Prostate gland (tissue), 2 donors: ENCODE measurements at regions not wholly inside any gene's neighbourhood (a gene's known extent, or its start where the extent isn't known, plus 50 kb on each side); places are given as distances from the start of the nearest gene placed in this dataset.

Source experiments
- CTCF ChIP-seq, 4 experiments: fragments of 200-600 bp in 2 of 4; fragments of 450-650 bp in 2 of 4; sonication (generic) in 2 of 4; IDR thresholded peaks; 1 replicate in 3 of 4; 2 replicates in 1 of 4; pipeline ENCODE4 v1.5.1; 2016 to 2019; ENCODE audit warnings: antibody characterized with exemption in 4 of 4, mild to moderate bottlenecking in 2 of 4, moderate library complexity in 2 of 4
- POLR2A ChIP-seq: fragments of 450-650 bp; IDR thresholded peaks from one replicate; pipeline ENCODE4 v1.6.1; 2016; ENCODE audit warnings: antibody characterized with exemption, mild to moderate bottlenecking
- POLR2AphosphoS5 ChIP-seq: sonication (generic); formaldehyde crosslinking; IDR thresholded peaks from one replicate; pipeline ENCODE4 v1.6.1; 2017; ENCODE audit warnings: antibody characterized with exemption

DNA sequence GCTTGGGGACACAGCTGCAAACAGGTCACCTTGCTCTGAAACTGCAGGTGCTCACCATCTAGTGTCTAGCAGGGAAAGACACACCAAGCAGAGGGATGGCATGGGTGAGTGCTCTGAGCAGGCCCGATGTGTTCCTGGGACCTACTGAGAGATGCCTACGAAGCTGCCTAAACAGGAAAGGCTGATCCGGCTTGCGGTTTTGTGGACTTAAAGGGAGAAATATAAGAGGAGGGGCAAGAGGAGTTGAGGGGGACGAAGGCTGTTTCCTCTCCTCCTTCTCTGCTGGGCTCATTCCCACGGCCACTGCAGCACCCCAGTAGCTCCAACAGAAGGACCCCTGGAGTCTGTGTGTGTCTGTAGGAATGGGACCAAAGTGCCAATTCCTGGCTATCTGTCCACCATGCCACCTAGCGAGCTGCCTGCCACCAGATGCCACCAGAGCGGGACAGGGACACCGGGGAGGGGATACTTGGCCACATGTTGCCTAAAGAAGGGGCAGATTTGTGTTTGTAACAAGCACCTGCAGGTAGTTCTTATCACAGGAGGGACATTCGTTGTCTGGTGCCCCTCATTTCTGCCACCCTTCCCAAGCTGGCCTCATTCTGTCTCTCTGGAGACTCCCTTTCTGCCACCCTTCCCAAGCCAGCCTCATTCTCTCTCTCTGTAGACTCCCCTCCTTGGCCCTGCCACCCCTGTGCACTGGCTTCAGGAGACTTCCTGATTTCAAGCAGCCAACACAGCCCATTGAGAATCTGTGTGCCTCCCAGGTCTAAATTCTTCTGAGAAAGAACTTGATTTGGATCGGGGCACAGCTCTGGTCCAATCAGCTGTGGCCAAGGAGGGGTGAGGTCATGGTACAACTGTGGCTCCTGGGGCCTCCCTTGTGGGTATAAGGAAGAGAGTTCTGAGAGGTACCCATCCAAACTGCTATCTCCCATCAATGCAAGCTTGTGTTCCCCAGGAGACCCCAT lies 221.8 kb downstream of the ANKRD60 start:
- TF ChIP-seq CTCF (IDR thresholded peaks at IDR 0.05): no peak
- no peak for TF ChIP-seq POLR2AphosphoS5
- no peak for TF ChIP-seq POLR2A
